NCI-H1092 treated with DMSO at 0.1 percent for 48 hours (cell line): ENCODE measurements at regions not wholly inside any gene's neighbourhood (a gene's known extent, or its start where the extent isn't known, plus 50 kb on each side); places are given as distances from the start of the nearest gene placed in this dataset.
"Not testable (repeated sequence)": the region's sequence is repeated elsewhere in the genome, so short reads cannot be mapped to it uniquely, and the experiment has no call there.

ENCODE experiments used
- DNase-seq: peaks from one replicate; lab custom pipeline; 2025; lab: John Stamatoyannopoulos, UW

GRCh38 chr6:140772576-140772975, 1360.1 kb upstream of the GJE1 start:
- DNase-seq: no peak

- no peak for DNase-seq
Observed at GRCh38 chr6:140768133-140768532, 1364.6 kb upstream of the GJE1 start.

GRCh38 chr6:140766999-140767398, 1365.7 kb upstream of the GJE1 start:
- DNase-seq: no peak

GRCh38 chr6:140758169-140758877, 1374.4 kb upstream of the GJE1 start:
- DNase-seq: no peak

- DNase-seq: no peak
Observed at GRCh38 chr6:140752234-140752633, 1377.8 kb upstream of the CITED2 start.

- DNase-seq: no peak
Observed at GRCh38 chr6:140747114-140747513, 1372.7 kb upstream of the CITED2 start.

GRCh38 chr6:140744659-140745320, 1370.3 kb upstream of the CITED2 start:
- DNase-seq: no peak

- no peak for DNase-seq
Observed at GRCh38 chr6:140736231-140736630, 1361.8 kb upstream of the CITED2 start.

GRCh38 chr6:140732991-140733390, 1358.5 kb upstream of the CITED2 start:
- DNase-seq: no peak

- no peak for DNase-seq
Observed at GRCh38 chr6:140732155-140732554, 1357.7 kb upstream of the CITED2 start.

GRCh38 chr6:140731741-140732140, 1357.3 kb upstream of the CITED2 start:
- no peak for DNase-seq

- DNase-seq: no peak
Observed at GRCh38 chr6:140729521-140729920, 1355.1 kb upstream of the CITED2 start.

- DNase-seq: no peak
Observed at GRCh38 chr6:140718021-140718420, 1343.6 kb upstream of the CITED2 start.

- DNase-seq: no peak
Observed at GRCh38 chr6:140713495-140713894, 1339.0 kb upstream of the CITED2 start.

- DNase-seq: no peak
Observed at GRCh38 chr6:140711019-140711613, 1336.7 kb upstream of the CITED2 start.

- no peak for DNase-seq
Observed at GRCh38 chr6:140708441-140708840, 1334.0 kb upstream of the CITED2 start.

- not testable (repeated sequence) for DNase-seq
Observed at GRCh38 chr6:140704008-140704407, 1329.6 kb upstream of the CITED2 start.

GRCh38 chr6:140697585-140697984, 1323.1 kb upstream of the CITED2 start:
- DNase-seq: no peak

- DNase-seq: peak; percentile 7
Observed at GRCh38 chr6:140684776-140685550, 1310.5 kb upstream of the CITED2 start.

GRCh38 chr6:140677781-140678528, 1303.5 kb upstream of the CITED2 start:
- no peak for DNase-seq

GRCh38 chr6:140671926-140672325, 1297.5 kb upstream of the CITED2 start:
- no peak for DNase-seq

- no peak for DNase-seq
Observed at GRCh38 chr6:140670021-140670420, 1295.6 kb upstream of the CITED2 start.
